Prostate gland (tissue), 2 donors: ENCODE measurements at regions not wholly inside any gene's neighbourhood (a gene's known extent, or its start where the extent isn't known, plus 50 kb on each side); places are given as distances from the start of the nearest gene placed in this dataset.

Experiments
- CTCF ChIP-seq, 4 experiments: fragments of 200-600 bp in 2 of 4; fragments of 450-650 bp in 2 of 4; sonication (generic) in 2 of 4; IDR thresholded peaks; 1 replicate in 3 of 4; 2 replicates in 1 of 4; pipeline ENCODE4 v1.5.1; 2016 to 2019; ENCODE audit warnings: antibody characterized with exemption in 4 of 4, mild to moderate bottlenecking in 2 of 4, moderate library complexity in 2 of 4
- POLR2A ChIP-seq: fragments of 450-650 bp; IDR thresholded peaks from one replicate; pipeline ENCODE4 v1.6.1; 2016; ENCODE audit warnings: antibody characterized with exemption, mild to moderate bottlenecking
- POLR2AphosphoS5 ChIP-seq: sonication (generic); formaldehyde crosslinking; IDR thresholded peaks from one replicate; pipeline ENCODE4 v1.6.1; 2017; ENCODE audit warnings: antibody characterized with exemption

- TF ChIP-seq CTCF (IDR thresholded peaks at IDR 0.05) (no peak), POLR2A (no peak), POLR2AphosphoS5 (no peak)
Observed at GRCh38 chr6:131366223-131366622, 206.8 kb upstream of the ARG1 start.
